ENCODE measurements at regions not wholly inside any gene's neighbourhood (a gene's known extent, or its start where the extent isn't known, plus 50 kb on each side); places are given as distances from the start of the nearest gene placed in this dataset.

DNA sequence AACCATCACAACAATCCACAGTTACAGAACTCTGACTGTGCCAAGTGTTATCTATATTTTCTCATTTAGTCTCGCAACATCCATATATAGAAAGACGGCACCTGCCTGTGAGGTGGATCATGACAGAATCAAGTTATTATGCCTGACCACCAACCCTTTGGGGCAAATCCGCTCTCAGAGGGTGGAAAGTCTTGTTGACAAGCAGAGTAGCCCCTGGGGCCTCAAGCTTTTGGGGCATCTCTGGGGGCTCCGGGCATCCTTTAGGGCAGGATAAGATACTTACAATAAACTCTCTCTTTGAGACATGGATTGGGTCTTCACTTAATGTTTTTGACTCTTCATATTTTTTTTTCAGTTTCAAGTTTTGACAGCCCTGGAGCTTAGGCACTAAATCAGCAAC, 150.5 kb upstream of the NAV2 start:
- no peak overlapping the region for H3K4me3 ChIP-seq (ENCODE audit: low read depth in 2 of 2, low read length in 2 of 2)
- no peaks in the 10 kb centered on the region for H3K9me3 ChIP-seq (ENCODE audit: control insufficient read depth, insufficient read depth, low read depth, low read length)
- 0 out of 2 replicates have a peak, but pooled peaks cover 3% of the 10 kb centered on the region for H3K4me1 ChIP-seq (ENCODE audit: control insufficient read depth, insufficient read depth, low read length)
- ChIA-PET POLR2A (no interaction called here), CTCF (no interaction called here)
- intact Hi-C loops (cut with micrococcal nuclease; ENCODE audit: unreplicated experiment) (loop anchor here (2.0 to 10.0 kb wide), 2 partner anchors 243 to 341 kb away; no protein-coding TSS in a partner anchor), in situ Hi-C loops (cut with HindIII; ENCODE audit: low pct_unique_long_range_greater_than_20kb, low sequenced_read_pairs) (no loop called here)
- H3K36me3 ChIP-seq (ENCODE audit: control insufficient read depth, insufficient read depth, low read length), result no peaks in the 10 kb centered on the region
- DNase-seq (ENCODE audit: low read depth, low spot score) (no peak), ATAC-seq (no peak)
- TF ChIP-seq POLR2AphosphoS5 (IDR thresholded peaks at IDR 0.05; ENCODE audit: low read depth, low read length) (no peak), SIN3A (IDR thresholded peaks at IDR 0.05; ENCODE audit: borderline replicate concordance, insufficient read depth, low read depth, low read length) (no peak), TCF7L2 (IDR thresholded peaks at IDR 0.05; ENCODE audit: low read depth, low read length) (no peak)
- TF ChIP-seq, protein P1, sequence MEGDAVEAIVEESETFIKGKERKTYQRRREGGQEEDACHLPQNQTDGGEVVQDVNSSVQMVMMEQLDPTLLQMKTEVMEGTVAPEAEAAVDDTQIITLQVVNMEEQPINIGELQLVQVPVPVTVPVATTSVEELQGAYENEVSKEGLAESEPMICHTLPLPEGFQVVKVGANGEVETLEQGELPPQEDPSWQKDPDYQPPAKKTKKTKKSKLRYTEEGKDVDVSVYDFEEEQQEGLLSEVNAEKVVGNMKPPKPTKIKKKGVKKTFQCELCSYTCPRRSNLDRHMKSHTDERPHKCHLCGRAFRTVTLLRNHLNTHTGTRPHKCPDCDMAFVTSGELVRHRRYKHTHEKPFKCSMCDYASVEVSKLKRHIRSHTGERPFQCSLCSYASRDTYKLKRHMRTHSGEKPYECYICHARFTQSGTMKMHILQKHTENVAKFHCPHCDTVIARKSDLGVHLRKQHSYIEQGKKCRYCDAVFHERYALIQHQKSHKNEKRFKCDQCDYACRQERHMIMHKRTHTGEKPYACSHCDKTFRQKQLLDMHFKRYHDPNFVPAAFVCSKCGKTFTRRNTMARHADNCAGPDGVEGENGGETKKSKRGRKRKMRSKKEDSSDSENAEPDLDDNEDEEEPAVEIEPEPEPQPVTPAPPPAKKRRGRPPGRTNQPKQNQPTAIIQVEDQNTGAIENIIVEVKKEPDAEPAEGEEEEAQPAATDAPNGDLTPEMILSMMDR (IDR thresholded peaks at IDR 0.05), result no peak
- TF ChIP-seq, protein P2, sequence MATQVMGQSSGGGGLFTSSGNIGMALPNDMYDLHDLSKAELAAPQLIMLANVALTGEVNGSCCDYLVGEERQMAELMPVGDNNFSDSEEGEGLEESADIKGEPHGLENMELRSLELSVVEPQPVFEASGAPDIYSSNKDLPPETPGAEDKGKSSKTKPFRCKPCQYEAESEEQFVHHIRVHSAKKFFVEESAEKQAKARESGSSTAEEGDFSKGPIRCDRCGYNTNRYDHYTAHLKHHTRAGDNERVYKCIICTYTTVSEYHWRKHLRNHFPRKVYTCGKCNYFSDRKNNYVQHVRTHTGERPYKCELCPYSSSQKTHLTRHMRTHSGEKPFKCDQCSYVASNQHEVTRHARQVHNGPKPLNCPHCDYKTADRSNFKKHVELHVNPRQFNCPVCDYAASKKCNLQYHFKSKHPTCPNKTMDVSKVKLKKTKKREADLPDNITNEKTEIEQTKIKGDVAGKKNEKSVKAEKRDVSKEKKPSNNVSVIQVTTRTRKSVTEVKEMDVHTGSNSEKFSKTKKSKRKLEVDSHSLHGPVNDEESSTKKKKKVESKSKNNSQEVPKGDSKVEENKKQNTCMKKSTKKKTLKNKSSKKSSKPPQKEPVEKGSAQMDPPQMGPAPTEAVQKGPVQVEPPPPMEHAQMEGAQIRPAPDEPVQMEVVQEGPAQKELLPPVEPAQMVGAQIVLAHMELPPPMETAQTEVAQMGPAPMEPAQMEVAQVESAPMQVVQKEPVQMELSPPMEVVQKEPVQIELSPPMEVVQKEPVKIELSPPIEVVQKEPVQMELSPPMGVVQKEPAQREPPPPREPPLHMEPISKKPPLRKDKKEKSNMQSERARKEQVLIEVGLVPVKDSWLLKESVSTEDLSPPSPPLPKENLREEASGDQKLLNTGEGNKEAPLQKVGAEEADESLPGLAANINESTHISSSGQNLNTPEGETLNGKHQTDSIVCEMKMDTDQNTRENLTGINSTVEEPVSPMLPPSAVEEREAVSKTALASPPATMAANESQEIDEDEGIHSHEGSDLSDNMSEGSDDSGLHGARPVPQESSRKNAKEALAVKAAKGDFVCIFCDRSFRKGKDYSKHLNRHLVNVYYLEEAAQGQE (IDR thresholded peaks at IDR 0.05; ENCODE audit: insufficient read depth in 1 of 2, low read depth in 2 of 2, low read length in 1 of 2), result no peak
- no peak overlapping the region for H3K27ac ChIP-seq (ENCODE audit: low read length)
- no TSS peak for BruUV-seq (replicated peaks)
- H3K27me3 ChIP-seq (ENCODE audit: control insufficient read depth, insufficient read depth, low read length), result peaks cover 3% of the 10 kb centered on the region; the same call in 1 of the 2 replicates

DNA sequence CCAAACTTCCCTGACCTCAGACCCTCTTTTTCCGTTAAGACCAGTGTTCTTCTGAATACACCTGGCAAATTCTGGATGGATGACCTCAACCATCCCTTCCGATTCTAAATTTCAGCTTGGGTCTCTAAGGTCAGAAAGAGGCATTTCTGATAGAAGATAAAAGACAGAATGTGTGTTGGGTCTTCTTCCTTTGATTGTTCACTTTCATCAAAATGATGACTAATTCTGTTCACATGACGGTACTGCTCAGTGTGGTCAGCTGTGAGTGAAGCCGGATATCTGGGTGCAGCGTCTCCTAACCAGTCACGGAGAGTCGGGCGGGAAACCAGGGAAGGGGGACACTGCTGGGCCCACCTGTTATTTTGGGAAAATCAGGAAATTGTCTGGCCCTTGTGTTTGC, 151.6 kb upstream of the NAV2 start:
- Histone ChIP-seq H3K27me3 (ENCODE audit: control insufficient read depth, insufficient read depth, low read length) (peaks cover 9% of the 10 kb centered on the region; the same call in 1 of the 2 replicates), H3K9me3 (ENCODE audit: control insufficient read depth, insufficient read depth, low read depth, low read length) (no peaks in the 10 kb centered on the region), H3K27ac (ENCODE audit: low read length) (no peak overlapping the region), H3K36me3 (ENCODE audit: control insufficient read depth, insufficient read depth, low read length) (no peaks in the 10 kb centered on the region), H3K4me3 (ENCODE audit: low read depth in 2 of 2, low read length in 2 of 2) (no peak overlapping the region), H3K4me1 (ENCODE audit: control insufficient read depth, insufficient read depth, low read length) (0 out of 2 replicates have a peak, but pooled peaks cover 3% of the 10 kb centered on the region)
- no TSS peak for BruUV-seq (replicated peaks)
- no peak for DNase-seq (ENCODE audit: low read depth, low spot score)
- CTCF ChIA-PET, result no interaction called here
- intact Hi-C loops (cut with micrococcal nuclease; ENCODE audit: unreplicated experiment), result loop anchor here (10.0 kb wide), 1 partner anchor 244 kb away; no protein-coding TSS in a partner anchor
- in situ Hi-C loops (cut with HindIII; ENCODE audit: low pct_unique_long_range_greater_than_20kb, low sequenced_read_pairs), result no loop called here
- POLR2A ChIA-PET, result no interaction called here
- TF ChIP-seq SIN3A (IDR thresholded peaks at IDR 0.05; ENCODE audit: borderline replicate concordance, insufficient read depth, low read depth, low read length) (no peak), TCF7L2 (IDR thresholded peaks at IDR 0.05; ENCODE audit: low read depth, low read length) (no peak), POLR2AphosphoS5 (IDR thresholded peaks at IDR 0.05; ENCODE audit: low read depth, low read length) (no peak)
- TF ChIP-seq, protein P1 (IDR thresholded peaks at IDR 0.05), result no peak
- no peak for ATAC-seq
